Keratinocyte (primary cell): ENCODE measurements at regions not wholly inside any gene's neighbourhood (a gene's known extent, or its start where the extent isn't known, plus 50 kb on each side); places are given as distances from the start of the nearest gene placed in this dataset.
A peak's percentile ranks its signal among the peaks of the same experiment; 100 is the strongest.

Experiments
- DNase-seq: peaks from one replicate; pipeline ENCODE4 v3.0.0-alpha.2; 2011; ENCODE audit warnings: low read depth, missing footprints, low spot score
- FAIRE-seq: peaks from 2 replicates; lab custom pipeline; 2011; peaks lifted over from hg19 to GRCh38; lab: Jason Lieb, UNC
- H2AFZ ChIP-seq: 2 replicates; pipeline ENCODE4 v1.6.0; 2012; ENCODE audit warnings: low read length, control low read depth, inconsistent platforms; ENCODE audit not compliant: control insufficient read depth
- H3K27ac ChIP-seq: 2 replicates; pipeline ENCODE4 v1.5.1; 2011; ENCODE audit warnings: low read length; ENCODE audit not compliant: control insufficient read depth, insufficient read depth
- H3K27me3 ChIP-seq: 3 replicates; pipeline ENCODE4 v1.6.0; 2011; ENCODE audit warnings: low read length; ENCODE audit not compliant: control insufficient read depth, insufficient read depth; ENCODE audit errors: extremely low read depth
- H3K36me3 ChIP-seq, 2 experiments: 2 replicates in 1 of 2; 3 replicates in 1 of 2; pipeline ENCODE4 v1.5.1; 2011; ENCODE audit warnings: low read length in 2 of 2, mild to moderate bottlenecking in 1 of 2; ENCODE audit not compliant: control insufficient read depth in 2 of 2, insufficient read depth in 2 of 2; ENCODE audit errors: extremely low read depth in 1 of 2
- H3K4me1 ChIP-seq: 3 replicates; pipeline ENCODE4 v1.5.1; 2011; ENCODE audit warnings: low read length; ENCODE audit not compliant: control insufficient read depth, insufficient read depth; ENCODE audit errors: extremely low read depth
- H3K4me2 ChIP-seq: 3 replicates; pipeline ENCODE4 v1.6.0; 2011; ENCODE audit warnings: low read depth, low read length; ENCODE audit not compliant: control insufficient read depth, insufficient read depth; ENCODE audit errors: extremely low read depth
- H3K4me3 ChIP-seq, 3 experiments: fragments of 200-600 bp in 1 of 3; sonication (generic) in 1 of 3; 2 replicates in 2 of 3; 3 replicates in 1 of 3; pipeline ENCODE4 v1.5.1; 2011 to 2016; ENCODE audit warnings: low read length in 3 of 3, mild to moderate bottlenecking in 3 of 3, control low read depth in 2 of 3, inconsistent platforms in 1 of 3, low read depth in 1 of 3, mixed read lengths in 1 of 3, mixed run types in 1 of 3, moderate library complexity in 1 of 3; ENCODE audit not compliant: control insufficient read depth in 2 of 3, insufficient read depth in 2 of 3; ENCODE audit errors: extremely low read depth in 1 of 3
- H3K79me2 ChIP-seq: 2 replicates; pipeline ENCODE4 v1.6.0; 2012; ENCODE audit warnings: low read length; ENCODE audit not compliant: control insufficient read depth, insufficient read depth
- H3K9ac ChIP-seq: 3 replicates; pipeline ENCODE4 v1.6.0; 2011; ENCODE audit warnings: low read length; ENCODE audit not compliant: control insufficient read depth, insufficient read depth; ENCODE audit errors: extremely low read depth
- H3K9me1 ChIP-seq: 3 replicates; pipeline ENCODE4 v1.6.0; 2011; ENCODE audit warnings: low read length; ENCODE audit not compliant: control insufficient read depth, insufficient read depth; ENCODE audit errors: extremely low read depth
- H3K9me3 ChIP-seq: 2 replicates; pipeline ENCODE4 v1.5.1; 2012; ENCODE audit warnings: low read depth, low read length; ENCODE audit not compliant: control insufficient read depth
- H4K20me1 ChIP-seq: 3 replicates; pipeline ENCODE4 v1.6.0; 2011; ENCODE audit warnings: low read length; ENCODE audit not compliant: control insufficient read depth, insufficient read depth; ENCODE audit errors: extremely low read depth
- CTCF ChIP-seq, 3 experiments: IDR thresholded peaks in 1 of 3; conservative IDR thresholded peaks in 1 of 3; optimal IDR thresholded peaks in 1 of 3; 2 replicates in 2 of 3; 3 replicates in 1 of 3; pipeline versions ENCODE3 to v1.5.1; 2011; ENCODE audit warnings: low read length in 3 of 3, mild to moderate bottlenecking in 3 of 3, moderate library complexity in 2 of 3, control low read depth in 1 of 3, inconsistent platforms in 1 of 3; ENCODE audit not compliant: insufficient read depth in 2 of 3; ENCODE audit errors: extremely low read depth in 1 of 3
- EZH2 ChIP-seq: IDR thresholded peaks from one replicate; pipeline ENCODE4 v1.6.1; 2012; ENCODE audit warnings: inconsistent platforms, mild to moderate bottlenecking, low read length, moderate library complexity
- dilution Hi-C: fragments of 300-500 bp; cut with MboI; formaldehyde crosslinking; loops from one replicate; pipeline ENCODE4 v1.7.0; 2020; ENCODE audit warnings: low sequenced_read_pairs; ENCODE audit not compliant: extremely low pct_ligation_motif_present

DNA sequence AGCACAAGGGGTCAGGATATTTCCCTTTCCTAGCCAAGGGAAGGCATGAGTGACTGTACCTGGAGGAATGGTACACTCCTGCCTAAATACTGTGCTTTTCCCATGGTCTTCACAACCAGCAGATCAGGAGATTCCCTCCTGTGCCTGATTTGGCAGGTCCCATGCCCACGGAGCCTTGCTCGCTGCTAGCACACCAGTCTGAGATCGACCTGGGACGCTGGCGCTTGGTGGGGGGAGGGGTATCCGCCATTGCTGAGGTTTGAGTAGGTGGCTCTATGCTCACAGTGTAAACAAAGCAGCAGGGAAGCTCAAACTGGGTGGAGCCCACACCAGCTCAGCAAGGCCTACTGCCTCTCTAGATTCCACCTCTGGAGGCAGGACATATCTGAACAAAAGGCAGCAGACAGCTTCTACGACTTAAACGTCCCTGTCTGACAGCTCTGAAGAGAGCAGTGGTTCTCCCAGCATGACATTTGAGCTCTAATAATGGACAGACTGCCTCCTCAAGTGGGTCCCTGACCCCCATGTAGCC, 486.0 kb upstream of the CHRM3 start:
- Histone ChIP-seq H4K20me1 (no peaks in the 10 kb centered on the region), H3K9me3 (no peaks in the 10 kb centered on the region), H3K9ac (no peak overlapping the region), H3K27ac (no peak overlapping the region), H3K36me3 (no peaks in the 10 kb centered on the region), H3K4me1 (peaks cover 21% of the 10 kb centered on the region), H3K79me2 (no peaks in the 10 kb centered on the region), H3K4me2 (no peak overlapping the region), H2AFZ (no peak overlapping the region), H3K9me1 (no peaks in the 10 kb centered on the region), H3K4me3 (no peak overlapping the region), H3K27me3 (no peaks in the 10 kb centered on the region)
- FAIRE-seq = no peak
- DNase-seq = no peak
- dilution Hi-C loops = no loop called here
- TF ChIP-seq EZH2 (no peak), CTCF (optimal IDR thresholded peaks at IDR 0.05 in 1 of 3, IDR thresholded peaks at IDR 0.05 in 1 of 3, conservative IDR thresholded peaks at IDR 0.05 in 1 of 3; ENCODE audit: extremely low read depth in 1 of 3, insufficient read depth in 2 of 3, low read length in 3 of 3) (no peak)

GRCh38 chr1:238898856-238899255, 487.5 kb upstream of the CHRM3 start:
- H3K4me2 ChIP-seq = peak overlapping the region; percentile 10
- H4K20me1 ChIP-seq = no peaks in the 10 kb centered on the region
- peak; percentile 71 for FAIRE-seq
- H3K27ac ChIP-seq = no peak overlapping the region
- no peaks in the 10 kb centered on the region for H3K27me3 ChIP-seq
- peak overlapping the region; percentile 33 for H2AFZ ChIP-seq
- H3K9me3 ChIP-seq = no peaks in the 10 kb centered on the region
- H3K36me3 ChIP-seq = no peaks in the 10 kb centered on the region
- dilution Hi-C loops = no loop called here
- H3K9me1 ChIP-seq = no peaks in the 10 kb centered on the region
- peak; percentile 1 for DNase-seq
- H3K4me1 ChIP-seq = peaks cover 27% of the 10 kb centered on the region
- H3K9ac ChIP-seq = no peak overlapping the region
- H3K79me2 ChIP-seq = no peaks in the 10 kb centered on the region
- H3K4me3 ChIP-seq = no peak overlapping the region
- no peak for TF ChIP-seq EZH2
- TF ChIP-seq CTCF (optimal IDR thresholded peaks at IDR 0.05 in 1 of 3, IDR thresholded peaks at IDR 0.05 in 1 of 3, conservative IDR thresholded peaks at IDR 0.05 in 1 of 3; ENCODE audit: extremely low read depth in 1 of 3, insufficient read depth in 2 of 3, low read length in 3 of 3) = no peak
